GM23338 (cell line): ENCODE measurements at regions not wholly inside any gene's neighbourhood (a gene's known extent, or its start where the extent isn't known, plus 50 kb on each side); places are given as distances from the start of the nearest gene placed in this dataset.

Source experiments
- ATAC-seq: fragments of 200-7000 bp; cut with Tn5 transposase; 3 replicates; pipeline ENCODE4 v1.9.1; 2020
- DNase-seq: peaks from one replicate; pipeline ENCODE4 v3.0.0-alpha.2; 2015; ENCODE audit warnings: low spot score
- H2AFZ ChIP-seq: fragments of 200-600 bp; sonication (generic); 2 replicates; pipeline ENCODE4 v1.8.0; 2016; ENCODE audit warnings: antibody characterized with exemption, mild to moderate bottlenecking, moderate library complexity
- H3F3A ChIP-seq: fragments of 200-600 bp; sonication (generic); replicated peaks from 2 replicates; pipeline ENCODE4 v1.8.0; 2017; ENCODE audit warnings: antibody characterized with exemption, mixed run types, low read depth
- H3K27ac ChIP-seq: fragments of 200-600 bp; sonication (generic); 2 replicates; pipeline ENCODE4 v1.6.1; 2016; ENCODE audit warnings: low read depth
- H3K27me3 ChIP-seq: fragments of 200-600 bp; sonication (generic); 2 replicates; pipeline ENCODE4 v1.8.0; 2016; ENCODE audit warnings: mild to moderate bottlenecking, mixed run types, moderate library complexity; ENCODE audit not compliant: insufficient read depth
- H3K36me3 ChIP-seq: fragments of 200-600 bp; sonication (generic); 2 replicates; pipeline ENCODE4 v1.8.0; 2016; ENCODE audit warnings: mild to moderate bottlenecking; ENCODE audit not compliant: insufficient read depth
- H3K4me1 ChIP-seq: fragments of 200-600 bp; sonication (generic); 2 replicates; pipeline ENCODE4 v1.8.0; 2016; ENCODE audit warnings: mild to moderate bottlenecking, moderate library complexity; ENCODE audit not compliant: insufficient read depth
- H3K4me2 ChIP-seq: fragments of 200-600 bp; sonication (generic); 2 replicates; pipeline ENCODE4 v1.7.1; 2017; ENCODE audit warnings: mixed run types
- H3K4me3 ChIP-seq: fragments of 200-600 bp; sonication (generic); 2 replicates; pipeline ENCODE4 v1.6.1; 2016; ENCODE audit warnings: mixed run types
- H3K79me2 ChIP-seq: fragments of 200-600 bp; sonication (generic); replicated peaks from 2 replicates; pipeline ENCODE4 v1.8.0; 2017; ENCODE audit warnings: mild to moderate bottlenecking; ENCODE audit not compliant: insufficient read depth
- H3K9me2 ChIP-seq: fragments of 200-600 bp; sonication (generic); 2 replicates; pipeline ENCODE4 v1.8.0; 2017; ENCODE audit not compliant: insufficient read depth
- H4K20me1 ChIP-seq: fragments of 200-600 bp; sonication (generic); replicated peaks from 2 replicates; pipeline ENCODE4 v1.8.0; 2017; ENCODE audit warnings: mild to moderate bottlenecking; ENCODE audit not compliant: insufficient read depth
- H3K27ac Mint-ChIP-seq: 2 replicates; pipeline ENCODE4 v1.8.0; 2020; ENCODE audit warnings: inconsistent platforms, mild to moderate bottlenecking, moderate library complexity, mixed read lengths
- H3K27me3 Mint-ChIP-seq: 3 replicates; pipeline ENCODE4 v1.8.0; 2022; ENCODE audit warnings: low read depth, mild to moderate bottlenecking, moderate library complexity, mixed read lengths, inconsistent platforms; ENCODE audit not compliant: insufficient read depth, poor library complexity
- H3K36me3 Mint-ChIP-seq: 3 replicates; pipeline ENCODE4 v1.8.0; 2021; ENCODE audit warnings: low read depth, mild to moderate bottlenecking, inconsistent platforms, moderate library complexity, mixed read lengths
- H3K4me1 Mint-ChIP-seq: 3 replicates; pipeline ENCODE4 v1.8.0; 2020; ENCODE audit warnings: mild to moderate bottlenecking, inconsistent platforms, mixed read lengths
- H3K4me3 Mint-ChIP-seq: 3 replicates; pipeline ENCODE4 v1.8.0; 2021; ENCODE audit warnings: moderate library complexity, mild to moderate bottlenecking, inconsistent platforms, mixed read lengths
- H3K9me3 Mint-ChIP-seq: 3 replicates; pipeline ENCODE4 v1.8.0; 2020; ENCODE audit warnings: moderate library complexity, mild to moderate bottlenecking, inconsistent platforms, mixed read lengths
- CREB1 ChIP-seq: fragments of 250-450 bp; sonication (Bioruptor Pico); IDR thresholded peaks from 2 replicates; pipeline ENCODE4 v1.5.0; 2020; ENCODE audit warnings: low read depth, mild to moderate bottlenecking, moderate library complexity
- CTCF ChIP-seq, 2 experiments: fragments of 200-600 bp in 1 of 2; sonication (generic) in 1 of 2; conservative IDR thresholded peaks; 2 replicates each; pipeline versions ENCODE4 v1.5.1 to v1.6.1; 2016 to 2017; ENCODE audit warnings: antibody characterized with exemption in 2 of 2, low read depth in 2 of 2, mild to moderate bottlenecking in 2 of 2, moderate library complexity in 1 of 2
- NANOG ChIP-seq: IDR thresholded peaks from 2 replicates; pipeline ENCODE4 v1.6.1; 2016; ENCODE audit warnings: antibody characterized with exemption, borderline replicate concordance
- POLR2AphosphoS5 ChIP-seq: IDR thresholded peaks from 2 replicates; pipeline ENCODE4 v1.6.1; 2016; ENCODE audit warnings: antibody characterized with exemption, low read depth
- REST ChIP-seq: IDR thresholded peaks from one replicate; pipeline ENCODE4 v1.6.1; 2018; ENCODE audit warnings: antibody characterized with exemption; ENCODE audit not compliant: unreplicated experiment
- STAT1 ChIP-seq: IDR thresholded peaks from one replicate; pipeline ENCODE4 v1.6.1; 2016; ENCODE audit warnings: antibody characterized with exemption; ENCODE audit not compliant: unreplicated experiment
- TF ChIP-seq, protein P1 (sequence below): IDR thresholded peaks from 2 replicates; pipeline ENCODE4 v1.6.1; 2016; ENCODE audit warnings: antibody characterized with exemption
- TF ChIP-seq, protein P2 (sequence below): fragments of 250-450 bp; sonication (Bioruptor Pico); IDR thresholded peaks from 2 replicates; pipeline ENCODE4 v1.5.0; 2020; ENCODE audit warnings: mild to moderate bottlenecking, moderate library complexity

- TF ChIP-seq, protein P1, sequence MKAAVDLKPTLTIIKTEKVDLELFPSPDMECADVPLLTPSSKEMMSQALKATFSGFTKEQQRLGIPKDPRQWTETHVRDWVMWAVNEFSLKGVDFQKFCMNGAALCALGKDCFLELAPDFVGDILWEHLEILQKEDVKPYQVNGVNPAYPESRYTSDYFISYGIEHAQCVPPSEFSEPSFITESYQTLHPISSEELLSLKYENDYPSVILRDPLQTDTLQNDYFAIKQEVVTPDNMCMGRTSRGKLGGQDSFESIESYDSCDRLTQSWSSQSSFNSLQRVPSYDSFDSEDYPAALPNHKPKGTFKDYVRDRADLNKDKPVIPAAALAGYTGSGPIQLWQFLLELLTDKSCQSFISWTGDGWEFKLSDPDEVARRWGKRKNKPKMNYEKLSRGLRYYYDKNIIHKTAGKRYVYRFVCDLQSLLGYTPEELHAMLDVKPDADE: no peak
- TF ChIP-seq REST: no peak
These were observed 1722.2 kb downstream of the RPA4 start (continued) for GRCh38 chrX:98605941-98606340.

GRCh38 chrX:98607739-98608138 lies 1724.0 kb downstream of the RPA4 start:
- no peak overlapping the region for H3K27ac Mint-ChIP-seq
- TF ChIP-seq POLR2AphosphoS5 (no peak), NANOG (no peak), CREB1 (CRISPR knock-in tag) (no peak), REST (no peak), STAT1 (no peak), CTCF (conservative IDR thresholded peaks at IDR 0.05; ENCODE audit: low read depth in 2 of 2) (no peak)
- TF ChIP-seq, protein P2, sequence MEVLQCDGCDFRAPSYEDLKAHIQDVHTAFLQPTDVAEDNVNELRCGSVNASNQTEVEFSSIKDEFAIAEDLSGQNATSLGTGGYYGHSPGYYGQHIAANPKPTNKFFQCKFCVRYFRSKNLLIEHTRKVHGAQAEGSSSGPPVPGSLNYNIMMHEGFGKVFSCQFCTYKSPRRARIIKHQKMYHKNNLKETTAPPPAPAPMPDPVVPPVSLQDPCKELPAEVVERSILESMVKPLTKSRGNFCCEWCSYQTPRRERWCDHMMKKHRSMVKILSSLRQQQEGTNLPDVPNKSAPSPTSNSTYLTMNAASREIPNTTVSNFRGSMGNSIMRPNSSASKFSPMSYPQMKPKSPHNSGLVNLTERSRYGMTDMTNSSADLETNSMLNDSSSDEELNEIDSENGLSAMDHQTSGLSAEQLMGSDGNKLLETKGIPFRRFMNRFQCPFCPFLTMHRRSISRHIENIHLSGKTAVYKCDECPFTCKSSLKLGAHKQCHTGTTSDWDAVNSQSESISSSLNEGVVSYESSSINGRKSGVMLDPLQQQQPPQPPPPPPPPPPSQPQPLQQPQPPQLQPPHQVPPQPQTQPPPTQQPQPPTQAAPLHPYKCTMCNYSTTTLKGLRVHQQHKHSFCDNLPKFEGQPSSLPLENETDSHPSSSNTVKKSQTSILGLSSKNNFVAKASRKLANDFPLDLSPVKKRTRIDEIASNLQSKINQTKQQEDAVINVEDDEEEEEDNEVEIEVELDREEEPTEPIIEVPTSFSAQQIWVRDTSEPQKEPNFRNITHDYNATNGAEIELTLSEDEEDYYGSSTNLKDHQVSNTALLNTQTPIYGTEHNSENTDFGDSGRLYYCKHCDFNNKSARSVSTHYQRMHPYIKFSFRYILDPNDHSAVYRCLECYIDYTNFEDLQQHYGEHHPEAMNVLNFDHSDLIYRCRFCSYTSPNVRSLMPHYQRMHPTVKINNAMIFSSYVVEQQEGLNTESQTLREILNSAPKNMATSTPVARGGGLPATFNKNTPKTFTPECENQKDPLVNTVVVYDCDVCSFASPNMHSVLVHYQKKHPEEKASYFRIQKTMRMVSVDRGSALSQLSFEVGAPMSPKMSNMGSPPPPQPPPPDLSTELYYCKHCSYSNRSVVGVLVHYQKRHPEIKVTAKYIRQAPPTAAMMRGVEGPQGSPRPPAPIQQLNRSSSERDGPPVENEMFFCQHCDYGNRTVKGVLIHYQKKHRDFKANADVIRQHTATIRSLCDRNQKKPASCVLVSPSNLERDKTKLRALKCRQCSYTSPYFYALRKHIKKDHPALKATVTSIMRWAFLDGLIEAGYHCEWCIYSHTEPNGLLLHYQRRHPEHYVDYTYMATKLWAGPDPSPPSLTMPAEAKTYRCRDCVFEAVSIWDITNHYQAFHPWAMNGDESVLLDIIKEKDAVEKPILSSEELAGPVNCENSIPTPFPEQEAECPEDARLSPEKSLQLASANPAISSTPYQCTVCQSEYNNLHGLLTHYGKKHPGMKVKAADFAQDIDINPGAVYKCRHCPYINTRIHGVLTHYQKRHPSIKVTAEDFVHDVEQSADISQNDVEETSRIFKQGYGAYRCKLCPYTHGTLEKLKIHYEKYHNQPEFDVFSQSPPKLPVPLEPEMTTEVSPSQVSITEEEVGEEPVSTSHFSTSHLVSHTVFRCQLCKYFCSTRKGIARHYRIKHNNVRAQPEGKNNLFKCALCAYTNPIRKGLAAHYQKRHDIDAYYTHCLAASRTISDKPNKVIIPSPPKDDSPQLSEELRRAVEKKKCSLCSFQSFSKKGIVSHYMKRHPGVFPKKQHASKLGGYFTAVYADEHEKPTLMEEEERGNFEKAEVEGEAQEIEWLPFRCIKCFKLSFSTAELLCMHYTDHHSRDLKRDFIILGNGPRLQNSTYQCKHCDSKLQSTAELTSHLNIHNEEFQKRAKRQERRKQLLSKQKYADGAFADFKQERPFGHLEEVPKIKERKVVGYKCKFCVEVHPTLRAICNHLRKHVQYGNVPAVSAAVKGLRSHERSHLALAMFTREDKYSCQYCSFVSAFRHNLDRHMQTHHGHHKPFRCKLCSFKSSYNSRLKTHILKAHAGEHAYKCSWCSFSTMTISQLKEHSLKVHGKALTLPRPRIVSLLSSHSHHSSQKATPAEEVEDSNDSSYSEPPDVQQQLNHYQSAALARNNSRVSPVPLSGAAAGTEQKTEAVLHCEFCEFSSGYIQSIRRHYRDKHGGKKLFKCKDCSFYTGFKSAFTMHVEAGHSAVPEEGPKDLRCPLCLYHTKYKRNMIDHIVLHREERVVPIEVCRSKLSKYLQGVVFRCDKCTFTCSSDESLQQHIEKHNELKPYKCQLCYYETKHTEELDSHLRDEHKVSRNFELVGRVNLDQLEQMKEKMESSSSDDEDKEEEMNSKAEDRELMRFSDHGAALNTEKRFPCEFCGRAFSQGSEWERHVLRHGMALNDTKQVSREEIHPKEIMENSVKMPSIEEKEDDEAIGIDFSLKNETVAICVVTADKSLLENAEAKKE: no peak

More at GRCh38 chrX:98607739-98608138, 1724.0 kb downstream of the RPA4 start:
- H3K4me3 ChIP-seq: no peak overlapping the region
- Mint-ChIP-seq H3K4me1 (peaks cover 32% of the 10 kb centered on the region), H3K9me3 (no peaks in the 10 kb centered on the region), H3K27me3 (no peaks in the 10 kb centered on the region), H3K4me3 (no peak overlapping the region), H3K36me3 (peaks cover 1% of the 10 kb centered on the region)
- 0 out of 2 replicates have a peak overlapping the region, but pooled peaks have one; percentile 39 for H3K4me2 ChIP-seq
- peaks cover 15% of the 10 kb centered on the region for H4K20me1 ChIP-seq
- H3K79me2 ChIP-seq: peaks cover 93% of the 10 kb centered on the region
- ATAC-seq (no peak), DNase-seq (peak; percentile 36)
- H3K27ac ChIP-seq: peak overlapping the region; percentile 43
- no peaks in the 10 kb centered on the region for H3K27me3 ChIP-seq
- no peak overlapping the region for H2AFZ ChIP-seq
- H3F3A ChIP-seq: no peaks in the 10 kb centered on the region
- H3K36me3 ChIP-seq: no peaks in the 10 kb centered on the region
- H3K9me2 ChIP-seq: no peaks in the 10 kb centered on the region
- peaks cover 62% of the 10 kb centered on the region for H3K4me1 ChIP-seq
